ENCODE measurements at regions not wholly inside any gene's neighbourhood (a gene's known extent, or its start where the extent isn't known, plus 50 kb on each side); places are given as distances from the start of the nearest gene placed in this dataset.

GRCh38 chr15:39022532-39023305 lies 458.1 kb upstream of the RASGRP1 start:
- TF ChIP-seq TAF1 (IDR thresholded peaks at IDR 0.05; ENCODE audit: low read depth, low read length) (no peak), EZH2 (IDR thresholded peaks at IDR 0.05; ENCODE audit: low read depth, low read length, severe bottlenecking) (no peak), EP300 (IDR thresholded peaks at IDR 0.05; ENCODE audit: borderline replicate concordance in 1 of 2, low read depth in 2 of 2, low read length in 2 of 2) (no peak), POLR2AphosphoS5 (IDR thresholded peaks at IDR 0.05; ENCODE audit: low read depth, low read length) (no peak), CTCF (IDR thresholded peaks at IDR 0.05; ENCODE audit: control extremely low read depth in 1 of 3, insufficient read depth in 1 of 3, low read depth in 1 of 3, low read length in 3 of 3) (no peak), CEBPB (IDR thresholded peaks at IDR 0.05; ENCODE audit: low read depth, low read length) (no peak), MAX (IDR thresholded peaks at IDR 0.05) (no peak), USF2 (IDR thresholded peaks at IDR 0.05; ENCODE audit: low read length) (no peak)
